Endothelial cell of umbilical vein (primary cell): ENCODE measurements at regions not wholly inside any gene's neighbourhood (a gene's known extent, or its start where the extent isn't known, plus 50 kb on each side); places are given as distances from the start of the nearest gene placed in this dataset.

Experiments used
- BruUV-seq: library from RNA; stranded (reverse); fragments of 400-500 nt; replicated peaks from 2 replicates; lab custom pipeline; 2021; lab: Mats Ljungman, UMichigan
- CTCF ChIA-PET: fragments of 300-600, 350-600 bp; sonication (Branson Sonifier 250); formaldehyde crosslinking; loops from one replicate; lab custom pipeline; 2021; ENCODE audit warnings: antibody characterized with exemption, inconsistent platforms; lab: Charles Lee
- POLR2A ChIA-PET: fragments of 300-600, 350-600 bp; sonication (Branson Sonifier 250); formaldehyde crosslinking; loops from one replicate; lab custom pipeline; 2021; ENCODE audit warnings: antibody characterized with exemption, inconsistent platforms; lab: Charles Lee
- DNase-seq: peaks from one replicate; pipeline ENCODE4 v3.0.0-alpha.2; 2011; ENCODE audit warnings: low read depth, low spot score
- FAIRE-seq: peaks from 2 replicates; lab custom pipeline; 2011; peaks lifted over from hg19 to GRCh38; lab: Jason Lieb, UNC
- H2AFZ ChIP-seq: 2 replicates; pipeline ENCODE4 v1.6.0; 2012; ENCODE audit warnings: low read depth, low read length, control low read depth, inconsistent platforms
- H3K27ac ChIP-seq: 2 replicates; pipeline ENCODE4 v1.5.1; 2011; ENCODE audit warnings: low read depth, mild to moderate bottlenecking, control low read depth, low read length, moderate library complexity; ENCODE audit not compliant: insufficient read depth
- H3K27me3 ChIP-seq, 2 experiments: 2 replicates each; pipeline versions ENCODE4 v1.6.0 to v1.6.1; 2011; ENCODE audit warnings: low read length in 2 of 2, mixed read lengths in 1 of 2; ENCODE audit not compliant: control insufficient read depth in 2 of 2, insufficient read depth in 2 of 2
- H3K36me3 ChIP-seq, 2 experiments: 2 replicates in 1 of 2; 3 replicates in 1 of 2; pipeline ENCODE4 v1.5.1; 2011; ENCODE audit warnings: low read length in 2 of 2, mild to moderate bottlenecking in 1 of 2, moderate library complexity in 1 of 2; ENCODE audit not compliant: control insufficient read depth in 2 of 2, insufficient read depth in 2 of 2; ENCODE audit errors: extremely low read depth in 1 of 2
- H3K4me1 ChIP-seq: 3 replicates; pipeline ENCODE4 v1.5.1; 2011; ENCODE audit warnings: mild to moderate bottlenecking, low read length; ENCODE audit not compliant: control insufficient read depth, insufficient read depth; ENCODE audit errors: extremely low read depth
- H3K4me2 ChIP-seq: 2 replicates; pipeline ENCODE4 v1.6.1; 2011; ENCODE audit warnings: low read length, control low read depth, mixed read lengths; ENCODE audit not compliant: insufficient read depth
- H3K4me3 ChIP-seq, 3 experiments: fragments of 200-600 bp in 1 of 3; sonication (generic), shearing (Covaris generic) in 1 of 3; replicated peaks in 1 of 3; 2 replicates each; pipeline ENCODE4 v1.5.1; 2011 to 2016; ENCODE audit warnings: control low read depth in 3 of 3, low read length in 3 of 3, mild to moderate bottlenecking in 2 of 3, inconsistent platforms in 1 of 3, low read depth in 1 of 3, moderate library complexity in 1 of 3; ENCODE audit not compliant: insufficient read depth in 1 of 3
- H3K79me2 ChIP-seq: 2 replicates; pipeline ENCODE4 v1.6.0; 2012; ENCODE audit warnings: low read length, inconsistent platforms; ENCODE audit not compliant: control insufficient read depth, insufficient read depth
- H3K9ac ChIP-seq: replicated peaks from 2 replicates; pipeline ENCODE3; 2011; ENCODE audit warnings: low read length, control low read depth; ENCODE audit not compliant: insufficient read depth; ENCODE audit errors: extremely low read depth
- H3K9me1 ChIP-seq: replicated peaks from 3 replicates; pipeline ENCODE4 v1.6.0; 2011; ENCODE audit warnings: mild to moderate bottlenecking, low read length; ENCODE audit not compliant: control insufficient read depth, insufficient read depth; ENCODE audit errors: extremely low read depth
- H3K9me3 ChIP-seq: replicated peaks from 2 replicates; pipeline ENCODE4 v1.5.1; 2012; ENCODE audit warnings: low read length, inconsistent platforms; ENCODE audit not compliant: control insufficient read depth, insufficient read depth
- H4K20me1 ChIP-seq: replicated peaks from 2 replicates; pipeline ENCODE3; 2011; ENCODE audit warnings: mild to moderate bottlenecking, low read length; ENCODE audit not compliant: control insufficient read depth, insufficient read depth; ENCODE audit errors: extremely low read depth
- EZH2 ChIP-seq: IDR thresholded peaks from 2 replicates; pipeline ENCODE4 v1.6.1; 2012; ENCODE audit warnings: borderline replicate concordance, low read depth, mild to moderate bottlenecking, moderate library complexity, low read length, inconsistent platforms; ENCODE audit not compliant: severe bottlenecking
- FOS ChIP-seq: IDR thresholded peaks from 2 replicates; pipeline ENCODE4 v1.6.1; 2011; ENCODE audit warnings: mild to moderate bottlenecking, low read length, moderate library complexity, borderline replicate concordance; ENCODE audit not compliant: insufficient read depth
- GATA2 ChIP-seq: IDR thresholded peaks from 2 replicates; pipeline ENCODE4 v1.7.0; 2011; ENCODE audit warnings: low read depth, mild to moderate bottlenecking, moderate library complexity, mixed read lengths, low read length; ENCODE audit not compliant: insufficient read length, insufficient read depth
- JUN ChIP-seq: IDR thresholded peaks from 2 replicates; pipeline ENCODE4 v1.6.1; 2011; ENCODE audit warnings: borderline replicate concordance, low read depth; ENCODE audit not compliant: insufficient read length, insufficient read depth
- MYC ChIP-seq: IDR thresholded peaks from one replicate; pipeline ENCODE4 v1.6.1; 2011; ENCODE audit warnings: mild to moderate bottlenecking, low read depth, low read length
- POLR2A ChIP-seq: IDR thresholded peaks from 2 replicates; pipeline ENCODE4 v1.6.1; 2012; ENCODE audit warnings: low read depth, mild to moderate bottlenecking, control low read depth, low read length
- POLR2AphosphoS5 ChIP-seq: IDR thresholded peaks from 2 replicates; pipeline ENCODE4 v1.6.1; 2012; ENCODE audit warnings: low read depth, mild to moderate bottlenecking, control low read depth, low read length, moderate library complexity; ENCODE audit not compliant: insufficient read depth
- dilution Hi-C: fragments of 300-500 bp; cut with MboI; formaldehyde crosslinking; loops from one replicate; pipeline ENCODE4 v1.15.0; 2019; ENCODE audit warnings: low sequenced_read_pairs; ENCODE audit not compliant: extremely low pct_ligation_motif_present
- intact Hi-C: fragments of 100-400 bp; cut with micrococcal nuclease; formaldehyde crosslinking; loops from one replicate; pipeline ENCODE4 v1.10.0; 2022
- TF ChIP-seq, protein P1 (sequence below), 2 donors: IDR thresholded peaks; 1 replicate in 1 of 2; 2 replicates in 1 of 2; pipeline ENCODE4 v1.5.1; 2011; ENCODE audit warnings: low read length in 2 of 2, mild to moderate bottlenecking in 2 of 2, moderate library complexity in 2 of 2, control low read depth in 1 of 2, inconsistent platforms in 1 of 2, low read depth in 1 of 2; ENCODE audit not compliant: insufficient read depth in 1 of 2; ENCODE audit errors: extremely low read depth in 1 of 2
- TF ChIP-seq, protein P2 (sequence below): IDR thresholded peaks from 2 replicates; pipeline ENCODE4 v1.6.1; 2011; ENCODE audit not compliant: insufficient read depth, insufficient read length

DNA sequence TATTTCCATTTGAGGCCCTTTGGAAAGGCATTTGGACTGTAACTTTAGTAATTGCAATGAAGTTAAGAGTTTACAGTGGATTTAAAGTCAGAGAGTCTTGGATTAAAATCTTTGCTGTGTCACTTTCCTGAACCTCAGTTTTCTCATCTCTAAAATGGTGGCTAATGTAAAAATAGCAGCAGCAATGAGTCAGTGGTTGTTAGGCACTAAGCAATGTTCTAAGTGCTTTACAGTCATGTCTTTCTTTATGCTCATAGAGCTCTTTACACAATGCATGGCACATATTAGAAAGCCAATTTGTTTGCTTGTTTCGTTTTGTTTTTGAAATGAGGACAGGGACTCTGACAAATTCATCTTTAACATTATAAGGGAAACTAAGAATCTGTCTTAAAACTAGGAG, 222.7 kb upstream of the DNAJC19 start:
- Histone ChIP-seq H3K79me2 (no peaks in the 10 kb centered on the region), H4K20me1 (no peaks in the 10 kb centered on the region), H3K36me3 (no peaks in the 10 kb centered on the region), H3K4me2 (no peak overlapping the region), H3K4me3 (no peak overlapping the region), H3K27ac (no peak overlapping the region), H3K27me3 (peaks cover 3% of the 10 kb centered on the region in 2 experiments), H2AFZ (no peak overlapping the region), H3K9ac (no peak overlapping the region), H3K9me3 (no peaks in the 10 kb centered on the region), H3K4me1 (no peaks in the 10 kb centered on the region), H3K9me1 (no peaks in the 10 kb centered on the region)
- intact Hi-C loops = loop anchor here (5.0 kb wide), 1 partner anchor 1280 kb away; no protein-coding TSS in a partner anchor
- dilution Hi-C loops = no loop called here
- DNase-seq = no peak
- no peak for FAIRE-seq
- POLR2A ChIA-PET = no interaction called here
- no peak for TF ChIP-seq POLR2A
- TF ChIP-seq, protein P1, sequence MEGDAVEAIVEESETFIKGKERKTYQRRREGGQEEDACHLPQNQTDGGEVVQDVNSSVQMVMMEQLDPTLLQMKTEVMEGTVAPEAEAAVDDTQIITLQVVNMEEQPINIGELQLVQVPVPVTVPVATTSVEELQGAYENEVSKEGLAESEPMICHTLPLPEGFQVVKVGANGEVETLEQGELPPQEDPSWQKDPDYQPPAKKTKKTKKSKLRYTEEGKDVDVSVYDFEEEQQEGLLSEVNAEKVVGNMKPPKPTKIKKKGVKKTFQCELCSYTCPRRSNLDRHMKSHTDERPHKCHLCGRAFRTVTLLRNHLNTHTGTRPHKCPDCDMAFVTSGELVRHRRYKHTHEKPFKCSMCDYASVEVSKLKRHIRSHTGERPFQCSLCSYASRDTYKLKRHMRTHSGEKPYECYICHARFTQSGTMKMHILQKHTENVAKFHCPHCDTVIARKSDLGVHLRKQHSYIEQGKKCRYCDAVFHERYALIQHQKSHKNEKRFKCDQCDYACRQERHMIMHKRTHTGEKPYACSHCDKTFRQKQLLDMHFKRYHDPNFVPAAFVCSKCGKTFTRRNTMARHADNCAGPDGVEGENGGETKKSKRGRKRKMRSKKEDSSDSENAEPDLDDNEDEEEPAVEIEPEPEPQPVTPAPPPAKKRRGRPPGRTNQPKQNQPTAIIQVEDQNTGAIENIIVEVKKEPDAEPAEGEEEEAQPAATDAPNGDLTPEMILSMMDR (IDR thresholded peaks at IDR 0.05; ENCODE audit: extremely low read depth in 1 of 2, insufficient read depth in 1 of 2, low read depth in 1 of 2, low read length in 2 of 2) = no peak
- TF ChIP-seq EZH2 = no peak
- no peak for TF ChIP-seq JUN
- TF ChIP-seq GATA2 = no peak
- TF ChIP-seq, protein P2, sequence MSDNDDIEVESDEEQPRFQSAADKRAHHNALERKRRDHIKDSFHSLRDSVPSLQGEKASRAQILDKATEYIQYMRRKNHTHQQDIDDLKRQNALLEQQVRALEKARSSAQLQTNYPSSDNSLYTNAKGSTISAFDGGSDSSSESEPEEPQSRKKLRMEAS = no peak
- TF ChIP-seq POLR2AphosphoS5 = no peak
- no peak for TF ChIP-seq FOS
- no peak for TF ChIP-seq MYC
- CTCF ChIA-PET = no interaction called here
- BruUV-seq = no TSS peak
